ENCODE measurements at regions not wholly inside any gene's neighbourhood (a gene's known extent, or its start where the extent isn't known, plus 50 kb on each side); places are given as distances from the start of the nearest gene placed in this dataset.

DNA sequence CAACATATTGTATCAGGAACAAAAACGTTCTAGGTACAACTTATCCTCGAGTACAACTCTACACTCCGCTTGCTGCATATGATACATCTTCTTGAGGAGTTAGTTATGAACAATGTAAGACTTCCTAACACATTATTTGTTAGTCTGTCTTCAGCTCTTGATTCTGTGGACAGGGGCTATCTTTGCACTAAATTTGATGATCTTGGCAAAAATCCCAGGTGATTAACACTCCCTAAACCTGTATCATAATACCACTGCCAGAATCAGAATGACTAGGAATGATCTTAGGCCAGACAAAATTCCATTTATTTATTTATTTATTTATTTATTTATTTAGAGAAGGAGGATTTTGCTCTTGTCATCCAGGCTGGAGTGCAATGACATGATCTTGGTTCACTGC, 108.7 kb upstream of the AUTS2 start:
- no peak overlapping the region for H3K27ac ChIP-seq (ENCODE audit: low read depth, low read length, poor library complexity, severe bottlenecking)
- DNase-seq (ENCODE audit: low spot score) = no peak
- ChIA-PET CTCF (no interaction called here), POLR2A (ENCODE audit: low non-redundant PET) (no interaction called here)
- no peaks in the 10 kb centered on the region for H3K4me1 ChIP-seq (ENCODE audit: insufficient read depth, low read length, poor library complexity, severe bottlenecking)
- H3K36me3 ChIP-seq (ENCODE audit: insufficient read depth, low read length, poor library complexity, severe bottlenecking) = no peaks in the 10 kb centered on the region
- BruUV-seq (replicated peaks) = no TSS peak
- TF ChIP-seq, protein P1, sequence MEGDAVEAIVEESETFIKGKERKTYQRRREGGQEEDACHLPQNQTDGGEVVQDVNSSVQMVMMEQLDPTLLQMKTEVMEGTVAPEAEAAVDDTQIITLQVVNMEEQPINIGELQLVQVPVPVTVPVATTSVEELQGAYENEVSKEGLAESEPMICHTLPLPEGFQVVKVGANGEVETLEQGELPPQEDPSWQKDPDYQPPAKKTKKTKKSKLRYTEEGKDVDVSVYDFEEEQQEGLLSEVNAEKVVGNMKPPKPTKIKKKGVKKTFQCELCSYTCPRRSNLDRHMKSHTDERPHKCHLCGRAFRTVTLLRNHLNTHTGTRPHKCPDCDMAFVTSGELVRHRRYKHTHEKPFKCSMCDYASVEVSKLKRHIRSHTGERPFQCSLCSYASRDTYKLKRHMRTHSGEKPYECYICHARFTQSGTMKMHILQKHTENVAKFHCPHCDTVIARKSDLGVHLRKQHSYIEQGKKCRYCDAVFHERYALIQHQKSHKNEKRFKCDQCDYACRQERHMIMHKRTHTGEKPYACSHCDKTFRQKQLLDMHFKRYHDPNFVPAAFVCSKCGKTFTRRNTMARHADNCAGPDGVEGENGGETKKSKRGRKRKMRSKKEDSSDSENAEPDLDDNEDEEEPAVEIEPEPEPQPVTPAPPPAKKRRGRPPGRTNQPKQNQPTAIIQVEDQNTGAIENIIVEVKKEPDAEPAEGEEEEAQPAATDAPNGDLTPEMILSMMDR (conservative IDR thresholded peaks at IDR 0.05; ENCODE audit: low read depth, low read length) = no peak
- no peak for TF ChIP-seq EZH2 (IDR thresholded peaks at IDR 0.05; ENCODE audit: borderline replicate concordance, low read depth, low read length, poor library complexity, severe bottlenecking)
- intact Hi-C loops (cut with micrococcal nuclease; ENCODE audit: unreplicated experiment) = no loop called here
- H3K9me3 ChIP-seq (ENCODE audit: low read depth, low read length, poor library complexity, severe bottlenecking) = no peaks in the 10 kb centered on the region
- no peak overlapping the region for H3K4me3 ChIP-seq (ENCODE audit: low read depth, low read length, poor library complexity, severe bottlenecking)
- H3K27me3 ChIP-seq (replicated peaks; ENCODE audit: insufficient read depth, low read depth, low read length, poor library complexity) = no peaks in the 10 kb centered on the region

DNA sequence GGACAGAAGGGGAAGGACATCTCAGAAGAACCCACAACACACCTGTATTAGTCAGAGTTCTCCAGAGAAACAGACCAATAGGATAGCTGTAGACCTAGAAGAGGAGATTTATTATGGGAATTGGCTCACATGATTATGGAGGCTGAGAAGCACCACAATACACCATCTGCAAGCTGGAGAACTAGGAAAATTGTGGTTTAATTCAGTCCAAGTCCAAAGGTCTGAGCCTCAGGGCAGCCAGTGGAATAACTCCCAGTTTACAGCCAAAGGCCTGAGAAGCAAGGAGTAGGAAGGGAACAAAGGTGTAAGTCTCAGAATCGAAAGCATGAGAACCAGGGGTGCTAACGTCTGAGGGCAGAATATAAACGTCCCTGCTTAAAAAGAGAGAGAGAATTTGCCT, 99.6 kb upstream of the AUTS2 start:
- TF ChIP-seq, protein P1 (conservative IDR thresholded peaks at IDR 0.05; ENCODE audit: low read depth, low read length) = no peak
- TF ChIP-seq EZH2 (IDR thresholded peaks at IDR 0.05; ENCODE audit: borderline replicate concordance, low read depth, low read length, poor library complexity, severe bottlenecking) = no peak
- Histone ChIP-seq H3K36me3 (ENCODE audit: insufficient read depth, low read length, poor library complexity, severe bottlenecking) (no peaks in the 10 kb centered on the region), H3K27me3 (replicated peaks; ENCODE audit: insufficient read depth, low read depth, low read length, poor library complexity) (no peaks in the 10 kb centered on the region), H3K4me1 (ENCODE audit: insufficient read depth, low read length, poor library complexity, severe bottlenecking) (no peaks in the 10 kb centered on the region), H3K27ac (ENCODE audit: low read depth, low read length, poor library complexity, severe bottlenecking) (no peak overlapping the region), H3K4me3 (ENCODE audit: low read depth, low read length, poor library complexity, severe bottlenecking) (no peak overlapping the region), H3K9me3 (ENCODE audit: low read depth, low read length, poor library complexity, severe bottlenecking) (no peaks in the 10 kb centered on the region)
- intact Hi-C loops (cut with micrococcal nuclease; ENCODE audit: unreplicated experiment) = no loop called here
- CTCF ChIA-PET = no interaction called here
- POLR2A ChIA-PET (ENCODE audit: low non-redundant PET) = no interaction called here
- DNase-seq (ENCODE audit: low spot score) = no peak
- BruUV-seq (replicated peaks) = no TSS peak

DNA sequence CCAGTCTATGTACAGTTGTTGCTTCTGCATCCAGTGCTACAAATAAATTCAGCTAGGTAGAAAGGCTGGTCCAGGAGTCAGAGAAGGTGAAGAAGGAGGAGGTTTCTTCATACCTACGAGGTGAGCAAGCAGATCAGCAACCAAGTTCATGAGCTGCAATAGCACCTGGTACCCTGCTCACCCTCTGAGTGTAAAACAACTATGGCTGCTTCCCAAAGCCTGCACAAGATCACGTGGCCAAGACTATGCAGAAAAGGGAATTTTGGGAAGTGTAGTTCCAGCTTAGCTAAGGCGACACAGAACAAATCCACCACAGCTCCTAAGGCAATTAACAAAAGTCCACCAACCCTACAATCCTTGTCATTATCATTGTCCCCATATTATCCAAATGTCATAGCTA, 95.9 kb upstream of the AUTS2 start:
- no peak for DNase-seq (ENCODE audit: low spot score)
- CTCF ChIA-PET = no interaction called here
- H3K9me3 ChIP-seq (ENCODE audit: low read depth, low read length, poor library complexity, severe bottlenecking) = no peaks in the 10 kb centered on the region
- TF ChIP-seq EZH2 (IDR thresholded peaks at IDR 0.05; ENCODE audit: borderline replicate concordance, low read depth, low read length, poor library complexity, severe bottlenecking) = no peak
- TF ChIP-seq, protein P1 (conservative IDR thresholded peaks at IDR 0.05; ENCODE audit: low read depth, low read length) = no peak
- POLR2A ChIA-PET (ENCODE audit: low non-redundant PET) = no interaction called here
- no peak overlapping the region for H3K4me3 ChIP-seq (ENCODE audit: low read depth, low read length, poor library complexity, severe bottlenecking)
- BruUV-seq (replicated peaks) = no TSS peak
- no peaks in the 10 kb centered on the region for H3K27me3 ChIP-seq (replicated peaks; ENCODE audit: insufficient read depth, low read depth, low read length, poor library complexity)
- intact Hi-C loops (cut with micrococcal nuclease; ENCODE audit: unreplicated experiment) = no loop called here
- H3K27ac ChIP-seq (ENCODE audit: low read depth, low read length, poor library complexity, severe bottlenecking) = no peak overlapping the region
- no peaks in the 10 kb centered on the region for H3K36me3 ChIP-seq (ENCODE audit: insufficient read depth, low read length, poor library complexity, severe bottlenecking)
- no peaks in the 10 kb centered on the region for H3K4me1 ChIP-seq (ENCODE audit: insufficient read depth, low read length, poor library complexity, severe bottlenecking)

Data from A673 (cell line).